C4-2B (cell line): ENCODE measurements at regions not wholly inside any gene's neighbourhood (a gene's known extent, or its start where the extent isn't known, plus 50 kb on each side); places are given as distances from the start of the nearest gene placed in this dataset.

Source experiments
- ZFX ChIP-seq: fragments of 450-650 bp; IDR thresholded peaks from 2 replicates; pipeline ENCODE4 v1.6.1; 2017
- TF ChIP-seq, protein P1 (sequence below): fragments of 450-650 bp; conservative IDR thresholded peaks from 2 replicates; pipeline ENCODE4 v1.5.1; 2017; ENCODE audit warnings: mild to moderate bottlenecking

GRCh38 chr6:44525761-44526351 lies 138.3 kb downstream of the CDC5L start:
- TF ChIP-seq, protein P1, sequence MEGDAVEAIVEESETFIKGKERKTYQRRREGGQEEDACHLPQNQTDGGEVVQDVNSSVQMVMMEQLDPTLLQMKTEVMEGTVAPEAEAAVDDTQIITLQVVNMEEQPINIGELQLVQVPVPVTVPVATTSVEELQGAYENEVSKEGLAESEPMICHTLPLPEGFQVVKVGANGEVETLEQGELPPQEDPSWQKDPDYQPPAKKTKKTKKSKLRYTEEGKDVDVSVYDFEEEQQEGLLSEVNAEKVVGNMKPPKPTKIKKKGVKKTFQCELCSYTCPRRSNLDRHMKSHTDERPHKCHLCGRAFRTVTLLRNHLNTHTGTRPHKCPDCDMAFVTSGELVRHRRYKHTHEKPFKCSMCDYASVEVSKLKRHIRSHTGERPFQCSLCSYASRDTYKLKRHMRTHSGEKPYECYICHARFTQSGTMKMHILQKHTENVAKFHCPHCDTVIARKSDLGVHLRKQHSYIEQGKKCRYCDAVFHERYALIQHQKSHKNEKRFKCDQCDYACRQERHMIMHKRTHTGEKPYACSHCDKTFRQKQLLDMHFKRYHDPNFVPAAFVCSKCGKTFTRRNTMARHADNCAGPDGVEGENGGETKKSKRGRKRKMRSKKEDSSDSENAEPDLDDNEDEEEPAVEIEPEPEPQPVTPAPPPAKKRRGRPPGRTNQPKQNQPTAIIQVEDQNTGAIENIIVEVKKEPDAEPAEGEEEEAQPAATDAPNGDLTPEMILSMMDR = no peak
- TF ChIP-seq ZFX = no peak
